NCI-H524 treated with DMSO at 0.1 percent for 48 hours (cell line): ENCODE measurements at regions not wholly inside any gene's neighbourhood (a gene's known extent, or its start where the extent isn't known, plus 50 kb on each side); places are given as distances from the start of the nearest gene placed in this dataset.
A peak's percentile ranks its signal among the peaks of the same experiment; 100 is the strongest.
"Not testable (repeated sequence)": the region's sequence is repeated elsewhere in the genome, so short reads cannot be mapped to it uniquely, and the experiment has no call there.

Experiments used
- DNase-seq: peaks from one replicate; lab custom pipeline; 2025; lab: John Stamatoyannopoulos, UW

GRCh38 chr1:201726700-201727099 is 102.3 kb upstream of the IPO9 start:
- no peak for DNase-seq

DNA sequence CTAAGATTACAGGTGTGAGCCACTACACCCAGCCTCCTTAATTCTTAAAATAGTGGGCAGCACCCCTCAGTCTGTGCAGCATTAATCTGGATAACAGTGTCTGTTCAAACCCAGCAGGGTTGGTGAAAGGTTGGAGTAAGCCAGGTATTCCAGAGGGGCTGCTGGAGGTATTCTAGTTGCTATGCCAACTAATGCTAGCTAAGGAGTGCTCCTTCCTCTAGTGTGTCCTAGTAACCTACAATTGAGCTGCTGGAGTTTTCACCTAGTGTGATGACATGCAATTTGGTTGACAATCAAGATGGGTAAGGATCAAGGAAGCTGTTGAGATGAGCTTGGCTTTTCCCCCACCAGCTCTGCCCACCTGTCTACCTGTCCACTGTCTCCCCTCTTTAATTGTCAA is 100.2 kb upstream of the IPO9 start:
- DNase-seq: no peak

DNA sequence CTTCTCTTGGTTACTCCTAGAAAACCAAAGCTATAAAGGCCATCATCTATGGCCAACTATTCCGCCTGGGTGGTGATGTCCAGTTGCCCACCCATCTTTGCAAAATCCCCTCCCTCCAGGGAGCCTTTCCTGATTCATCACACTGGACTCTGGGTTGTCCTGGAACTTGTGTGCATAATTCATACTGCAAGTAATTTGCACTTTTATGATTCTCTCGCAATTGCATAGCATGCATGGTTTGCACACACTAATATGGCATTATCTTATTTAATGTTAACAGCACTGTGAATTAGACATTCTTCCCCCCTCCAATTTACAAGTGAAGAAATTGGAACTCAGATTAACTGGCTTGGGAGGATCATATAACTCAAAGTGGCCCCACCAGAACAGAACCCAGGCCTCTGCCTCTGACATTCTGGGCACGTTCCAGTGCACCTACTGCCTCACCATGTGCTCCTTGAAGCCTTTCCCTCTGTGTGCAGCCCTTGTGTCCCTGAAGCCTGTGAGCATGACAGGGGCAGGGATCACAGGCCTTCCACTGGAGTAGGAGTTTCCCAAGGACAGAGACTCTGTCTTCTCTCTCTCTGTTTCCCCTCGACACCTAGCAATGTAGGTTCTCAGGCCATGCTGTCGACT is 98.9 kb upstream of the IPO9 start:
- DNase-seq: no peak

DNA sequence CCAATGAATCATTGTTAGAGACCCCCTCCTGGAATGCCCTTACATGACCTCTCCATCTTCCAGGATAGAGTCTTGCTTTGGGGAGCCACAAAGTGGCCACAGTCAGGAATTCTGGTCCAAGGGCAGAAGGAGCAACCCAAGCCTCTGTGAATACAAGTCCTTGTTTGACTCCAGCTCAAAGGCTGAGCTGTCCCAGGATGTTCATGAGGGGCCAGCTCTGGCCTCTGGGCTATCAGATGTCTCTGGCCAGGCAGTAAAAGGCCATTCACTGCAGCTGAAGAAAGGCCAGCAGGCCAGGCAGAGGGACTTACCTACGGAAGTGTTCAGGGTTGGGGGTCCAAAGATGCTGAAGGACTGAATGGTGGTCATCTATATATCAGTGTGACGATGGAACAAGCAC is 98.3 kb upstream of the IPO9 start:
- DNase-seq: no peak

DNA sequence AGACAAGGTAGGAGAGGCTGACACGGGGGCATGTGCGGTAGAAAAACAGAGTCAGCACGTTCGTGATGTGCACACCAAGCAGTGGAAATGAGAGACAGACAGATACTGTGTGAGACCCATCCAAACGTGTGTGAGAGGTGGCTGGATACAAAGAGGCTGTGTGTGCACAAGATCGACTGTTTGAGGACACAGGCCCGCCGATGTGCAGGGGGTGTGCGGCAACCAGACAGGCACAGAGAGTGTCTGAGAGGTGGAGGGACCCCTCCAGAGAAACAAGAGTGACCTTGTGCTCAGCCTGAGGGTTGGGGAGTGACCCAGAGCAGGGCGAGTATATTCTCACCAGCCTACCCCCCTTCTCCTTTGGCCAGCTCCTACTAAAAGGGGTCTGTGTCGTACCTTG is 97.8 kb upstream of the IPO9 start:
- no peak for DNase-seq

DNA sequence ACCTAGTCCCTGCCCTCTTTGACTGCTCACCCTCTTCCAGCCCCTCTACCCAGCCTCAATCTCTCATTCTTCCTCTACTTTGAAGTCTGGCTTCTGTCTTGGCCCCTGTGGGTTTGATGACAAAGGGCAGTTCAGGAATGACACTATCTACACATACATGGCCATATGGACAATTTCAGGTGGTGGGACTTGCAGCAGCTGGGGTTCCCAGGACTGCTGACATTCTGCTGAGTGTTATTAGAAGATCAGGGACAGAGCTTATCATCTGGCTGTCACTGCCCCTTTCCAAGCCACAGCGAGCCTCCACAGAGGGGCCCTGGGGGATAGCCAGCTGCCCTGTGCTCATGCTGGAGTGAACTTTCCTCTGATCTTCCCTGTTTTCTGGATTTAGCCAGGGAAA is 97.4 kb upstream of the IPO9 start:
- DNase-seq: peak; percentile 22

GRCh38 chr1:201732351-201732750 is 96.6 kb upstream of the IPO9 start:
- DNase-seq: no peak

DNA sequence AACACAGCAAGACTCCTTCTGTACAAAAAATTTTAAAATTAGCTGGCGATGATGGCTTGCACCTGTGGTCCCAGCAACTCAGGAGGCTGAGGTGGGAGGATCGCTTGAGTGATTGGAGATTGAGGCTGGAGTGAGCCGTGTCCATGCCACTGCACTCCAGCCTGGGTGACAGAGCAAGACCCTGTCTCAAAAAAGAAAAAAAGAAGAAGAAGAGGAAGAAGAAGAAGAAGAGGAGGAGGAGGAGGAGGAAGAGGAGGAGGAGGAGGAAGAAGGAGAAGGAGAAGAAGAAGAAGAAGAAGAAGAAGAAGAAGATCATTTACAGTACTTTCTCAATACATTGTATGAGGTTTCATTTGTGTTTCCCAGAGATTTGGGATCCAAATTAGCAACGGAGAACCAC is 94.7 kb upstream of the IPO9 start:
- not testable (repeated sequence) for DNase-seq

- no peak for DNase-seq
Observed at GRCh38 chr1:201734786-201735185, 94.2 kb upstream of the IPO9 start.

DNA sequence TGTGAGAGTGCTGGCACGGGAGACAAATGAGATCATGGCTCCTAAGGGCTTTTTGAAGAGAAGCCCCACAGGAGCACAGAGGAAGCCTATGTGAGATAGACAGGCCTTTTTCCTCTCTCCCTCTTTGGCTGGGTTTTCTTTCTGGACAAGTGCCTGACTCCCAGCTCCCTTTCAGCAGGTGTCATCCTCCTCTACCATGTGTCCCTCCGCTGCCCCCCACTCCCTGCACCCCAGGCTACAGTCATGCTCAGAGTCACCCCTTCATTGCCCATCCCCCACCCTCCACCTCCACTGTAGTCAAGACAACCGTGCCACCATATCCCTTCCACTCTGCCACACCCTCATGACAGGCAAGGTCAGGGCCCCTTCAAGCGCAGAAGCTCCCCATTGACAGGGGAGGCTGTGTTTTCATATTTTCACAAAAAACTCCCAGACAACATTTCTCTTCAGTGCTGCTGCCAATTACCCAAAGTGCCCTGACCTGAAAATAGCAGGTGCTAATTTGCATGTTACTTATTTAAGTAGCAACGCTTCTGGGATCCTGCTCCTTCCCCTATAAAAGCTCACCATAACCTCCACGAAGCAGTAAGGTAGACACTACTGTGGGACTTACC is 92.1 kb upstream of the IPO9 start:
- DNase-seq: no peak

GRCh38 chr1:201737352-201738060 is 91.5 kb upstream of the IPO9 start:
- DNase-seq: no peak

GRCh38 chr1:201739080-201739479 is 89.9 kb upstream of the IPO9 start:
- DNase-seq: no peak

DNA sequence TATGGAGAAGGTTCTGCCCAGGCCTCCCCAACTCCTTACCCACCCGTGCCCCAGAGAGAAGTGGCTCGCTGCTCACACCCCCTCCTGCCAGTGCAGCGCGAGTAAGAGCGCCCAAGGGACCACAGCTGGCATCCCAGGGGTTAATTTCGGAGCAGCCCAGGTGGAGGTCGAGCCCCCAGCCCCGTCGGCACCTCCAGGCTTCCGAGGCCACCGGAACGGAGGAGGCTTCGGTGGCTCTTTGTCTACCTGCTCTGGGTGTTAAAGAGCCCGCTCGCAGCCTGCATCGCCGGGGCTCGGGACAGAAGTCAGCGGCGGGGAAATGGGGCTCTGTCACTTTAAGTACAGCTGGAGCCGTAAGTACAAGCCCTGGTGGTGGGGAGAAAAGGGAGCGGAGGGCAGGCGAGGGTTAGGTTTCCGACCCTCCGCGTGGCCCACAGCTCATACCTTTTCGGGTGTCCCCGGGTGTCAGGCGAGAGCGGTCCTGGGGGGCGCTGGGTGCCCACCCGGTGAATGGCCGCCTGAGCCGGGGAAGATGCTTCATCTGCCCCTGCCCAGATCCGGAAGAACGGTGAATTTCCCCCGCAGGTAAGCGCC is 89.4 kb upstream of the IPO9 start:
- no peak for DNase-seq

GRCh38 chr1:201740086-201740541 is 88.8 kb upstream of the IPO9 start:
- no peak for DNase-seq

- DNase-seq: no peak
Observed at GRCh38 chr1:201740670-201741111, 88.3 kb upstream of the IPO9 start.

DNA sequence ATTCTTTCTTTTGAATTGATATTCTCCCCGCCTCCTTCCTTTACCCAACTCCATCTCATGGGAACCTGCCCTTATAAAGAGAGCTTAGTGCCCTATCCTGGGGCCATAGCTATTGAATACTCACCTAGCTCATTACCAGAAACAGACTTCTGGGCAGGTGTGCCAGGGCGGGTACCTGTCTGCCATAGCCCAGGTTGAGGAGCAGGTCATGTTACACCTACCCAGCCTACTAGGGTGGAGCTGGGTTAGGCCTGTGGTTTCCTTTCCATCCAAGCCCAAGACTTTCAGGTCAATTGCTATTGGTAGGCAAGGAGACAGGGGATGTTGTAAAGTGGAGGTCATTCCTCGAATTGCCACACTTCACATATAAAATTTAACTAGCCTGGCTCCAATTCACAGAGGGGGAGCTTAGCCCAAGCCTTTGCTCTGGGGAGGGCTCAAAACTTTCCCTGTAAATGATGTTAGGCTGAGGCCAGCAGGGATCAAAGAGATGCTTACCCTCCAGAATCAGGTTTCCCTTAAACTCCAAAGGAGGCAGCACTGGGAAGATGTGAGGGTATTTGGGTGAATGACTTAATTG is 87.1 kb upstream of the IPO9 start:
- DNase-seq: no peak

DNA sequence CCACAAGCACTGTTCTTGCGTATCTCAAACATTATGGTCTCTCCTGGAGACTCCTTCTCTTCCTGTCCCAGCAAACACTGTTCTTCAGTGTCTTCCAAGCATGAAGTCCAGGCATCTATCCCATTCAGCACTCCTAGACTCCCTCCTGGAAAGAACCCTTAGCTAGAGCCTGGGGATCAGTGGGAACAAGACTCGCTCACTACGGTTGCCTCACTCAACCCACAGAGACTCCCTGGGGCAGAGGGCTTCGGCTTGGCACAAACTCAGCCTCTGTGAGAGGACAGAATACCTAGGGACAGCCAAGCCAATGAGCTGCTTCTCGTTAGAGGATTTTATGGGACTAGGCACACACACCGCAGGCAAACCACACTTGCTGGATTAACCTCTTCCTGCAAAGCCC is 86.5 kb upstream of the IPO9 start:
- no peak for DNase-seq

DNA sequence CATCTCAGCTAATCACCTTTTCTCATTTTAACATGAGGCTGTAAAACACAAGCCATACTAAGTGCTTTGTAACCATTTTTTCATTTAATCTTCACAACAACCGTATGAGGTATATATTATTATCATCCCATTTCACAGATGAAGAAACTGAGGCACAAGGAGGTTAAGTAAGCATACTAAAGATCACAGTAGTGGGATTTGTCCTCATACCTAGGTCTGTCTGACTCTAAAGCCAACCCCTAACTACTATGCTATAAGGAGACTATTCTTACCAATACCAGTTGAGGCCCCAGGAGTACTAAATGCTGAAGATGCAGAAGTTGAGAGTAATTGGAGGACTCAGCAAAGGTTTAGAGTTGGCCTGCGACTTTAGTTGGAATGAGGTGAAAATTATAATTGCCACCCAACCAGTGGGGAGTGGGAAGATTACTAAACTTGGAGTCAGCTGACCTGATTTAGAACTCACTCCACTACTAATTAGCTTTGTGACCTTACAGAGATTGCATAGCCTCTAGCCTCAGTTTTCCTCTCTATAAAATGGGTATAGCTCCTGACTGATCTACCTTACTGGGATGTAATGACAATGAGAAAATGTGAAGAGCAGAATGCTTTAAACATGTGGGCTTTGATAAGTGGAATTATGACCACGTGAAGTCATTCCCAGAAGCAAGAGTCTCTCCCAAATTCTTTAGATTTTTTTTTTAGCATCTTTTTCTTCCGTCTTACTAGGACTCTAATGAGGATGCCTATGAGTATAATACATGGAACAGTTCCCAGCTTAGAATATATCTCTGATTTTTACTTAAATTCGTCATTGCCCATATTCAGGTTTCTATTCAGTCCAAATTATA is 85.8 kb upstream of the IPO9 start:
- DNase-seq: no peak

DNA sequence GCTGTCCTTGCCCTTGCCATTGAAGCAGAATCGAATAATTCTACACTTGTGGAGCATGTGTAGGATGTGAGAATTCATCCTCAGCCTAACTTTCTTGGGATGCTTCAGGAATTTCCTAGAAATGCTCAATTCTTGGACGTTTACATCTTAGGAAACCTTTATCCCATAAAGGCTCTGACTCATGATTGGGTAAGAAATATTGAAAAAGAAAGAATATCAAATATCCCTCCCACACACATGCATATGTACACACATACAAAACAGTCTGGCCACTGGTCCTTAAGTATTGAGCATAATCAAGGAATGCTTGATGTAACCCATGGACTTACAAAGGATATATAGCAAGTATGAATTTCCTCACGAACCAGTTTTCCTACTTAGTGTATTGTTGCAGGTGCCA is 83.9 kb upstream of the IPO9 start:
- no peak for DNase-seq

DNA sequence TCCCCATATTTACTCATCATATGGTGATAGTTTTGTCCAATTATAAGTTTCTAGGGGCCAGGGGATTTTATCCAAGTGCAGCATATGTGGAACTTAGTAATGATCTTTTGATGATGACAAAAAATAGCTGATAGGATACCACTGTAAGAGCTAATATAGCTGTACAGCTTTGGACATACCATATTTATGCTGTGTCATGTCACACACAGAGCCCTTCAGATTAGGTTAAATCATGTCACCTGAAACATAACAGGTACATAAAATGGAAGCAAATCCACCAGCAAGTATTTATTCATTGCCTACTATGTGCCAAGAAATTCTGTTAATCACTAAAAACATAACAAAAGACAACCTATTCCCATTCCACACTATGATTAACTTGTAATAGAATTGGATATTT is 82.8 kb upstream of the IPO9 start:
- DNase-seq: no peak

- DNase-seq: no peak
Observed at GRCh38 chr1:201747261-201747660, 81.7 kb upstream of the IPO9 start.

GRCh38 chr1:201748335-201748734 is 80.6 kb upstream of the IPO9 start:
- DNase-seq: no peak
